Inferior parietal cortex (tissue), 1 donor: ENCODE measurements at regions not wholly inside any gene's neighbourhood (a gene's known extent, or its start where the extent isn't known, plus 50 kb on each side); places are given as distances from the start of the nearest gene placed in this dataset.

Experiments used
- DNase-seq: peaks from one replicate; pipeline ENCODE4 v3.0.0-alpha.2; 2016; ENCODE audit errors: extremely low spot score

GRCh38 chr11:41861838-41862237, 402.4 kb upstream of the LRRC4C start:
- no peak for DNase-seq

- no peak for DNase-seq
Measured at GRCh38 chr11:41866525-41866924, 407.1 kb upstream of the LRRC4C start.

GRCh38 chr11:41868606-41869005, 409.2 kb upstream of the LRRC4C start:
- DNase-seq = no peak

- no peak for DNase-seq
Measured at GRCh38 chr11:41872426-41872825, 413.0 kb upstream of the LRRC4C start.

GRCh38 chr11:41872870-41873269, 413.4 kb upstream of the LRRC4C start:
- no peak for DNase-seq

GRCh38 chr11:41878095-41878494, 418.6 kb upstream of the LRRC4C start:
- DNase-seq = no peak

- no peak for DNase-seq
Measured at GRCh38 chr11:41879214-41879613, 419.8 kb upstream of the LRRC4C start.

GRCh38 chr11:41895081-41895480, 435.6 kb upstream of the LRRC4C start:
- no peak for DNase-seq

GRCh38 chr11:41897991-41898390, 438.5 kb upstream of the LRRC4C start:
- DNase-seq = no peak

- no peak for DNase-seq
Measured at GRCh38 chr11:41917900-41918299, 458.4 kb upstream of the LRRC4C start.

- DNase-seq = no peak
Measured at GRCh38 chr11:41920374-41920773, 460.9 kb upstream of the LRRC4C start.

GRCh38 chr11:41921746-41922390, 462.4 kb upstream of the LRRC4C start:
- no peak for DNase-seq

- no peak for DNase-seq
Measured at GRCh38 chr11:41926339-41926738, 466.9 kb upstream of the LRRC4C start.

GRCh38 chr11:41935241-41935640, 475.8 kb upstream of the LRRC4C start:
- no peak for DNase-seq

- no peak for DNase-seq
Measured at GRCh38 chr11:41935795-41936194, 476.3 kb upstream of the LRRC4C start.

- no peak for DNase-seq
Measured at GRCh38 chr11:41943656-41944055, 484.2 kb upstream of the LRRC4C start.

GRCh38 chr11:41947392-41947791, 487.9 kb upstream of the LRRC4C start:
- DNase-seq = no peak

GRCh38 chr11:41950470-41951143, 491.2 kb upstream of the LRRC4C start:
- DNase-seq = no peak

GRCh38 chr11:41954034-41954433, 494.6 kb upstream of the LRRC4C start:
- no peak for DNase-seq

GRCh38 chr11:41955066-41955465, 495.6 kb upstream of the LRRC4C start:
- DNase-seq = no peak

- no peak for DNase-seq
Measured at GRCh38 chr11:41955635-41956400, 496.4 kb upstream of the LRRC4C start.

- no peak for DNase-seq
Measured at GRCh38 chr11:41963406-41963805, 504.0 kb upstream of the LRRC4C start.

- DNase-seq = no peak
Measured at GRCh38 chr11:41970681-41971080, 511.2 kb upstream of the LRRC4C start.
